ENCODE measurements at regions not wholly inside any gene's neighbourhood (a gene's known extent, or its start where the extent isn't known, plus 50 kb on each side); places are given as distances from the start of the nearest gene placed in this dataset.

DNA sequence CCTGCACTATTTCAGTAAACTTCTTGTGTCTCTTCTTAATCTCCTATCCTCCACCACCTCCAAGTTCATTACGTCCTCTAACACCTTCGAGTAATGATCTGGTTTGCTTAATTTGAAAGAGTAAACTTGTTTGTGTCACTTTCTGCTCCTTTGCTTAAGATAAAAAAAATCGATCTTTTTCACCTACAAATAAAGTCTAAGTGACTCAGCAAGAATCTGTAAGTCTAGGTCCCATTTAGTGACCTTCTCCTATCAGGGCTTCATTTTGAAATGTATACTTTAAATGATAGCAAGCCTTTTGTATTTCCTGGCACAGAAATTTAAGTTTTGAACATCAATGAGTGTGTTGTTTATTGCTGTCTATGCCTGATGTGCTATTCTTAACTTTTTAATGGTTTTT is 260.9 kb upstream of the TFPI start:
- peaks cover 12% of the 10 kb centered on the region for H3K9me3 ChIP-seq (ENCODE audit: control insufficient read depth, low read length)
- TF ChIP-seq, protein P1, sequence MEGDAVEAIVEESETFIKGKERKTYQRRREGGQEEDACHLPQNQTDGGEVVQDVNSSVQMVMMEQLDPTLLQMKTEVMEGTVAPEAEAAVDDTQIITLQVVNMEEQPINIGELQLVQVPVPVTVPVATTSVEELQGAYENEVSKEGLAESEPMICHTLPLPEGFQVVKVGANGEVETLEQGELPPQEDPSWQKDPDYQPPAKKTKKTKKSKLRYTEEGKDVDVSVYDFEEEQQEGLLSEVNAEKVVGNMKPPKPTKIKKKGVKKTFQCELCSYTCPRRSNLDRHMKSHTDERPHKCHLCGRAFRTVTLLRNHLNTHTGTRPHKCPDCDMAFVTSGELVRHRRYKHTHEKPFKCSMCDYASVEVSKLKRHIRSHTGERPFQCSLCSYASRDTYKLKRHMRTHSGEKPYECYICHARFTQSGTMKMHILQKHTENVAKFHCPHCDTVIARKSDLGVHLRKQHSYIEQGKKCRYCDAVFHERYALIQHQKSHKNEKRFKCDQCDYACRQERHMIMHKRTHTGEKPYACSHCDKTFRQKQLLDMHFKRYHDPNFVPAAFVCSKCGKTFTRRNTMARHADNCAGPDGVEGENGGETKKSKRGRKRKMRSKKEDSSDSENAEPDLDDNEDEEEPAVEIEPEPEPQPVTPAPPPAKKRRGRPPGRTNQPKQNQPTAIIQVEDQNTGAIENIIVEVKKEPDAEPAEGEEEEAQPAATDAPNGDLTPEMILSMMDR (conservative IDR thresholded peaks at IDR 0.05) = no peak
- Mint-ChIP-seq H3K4me1 (peaks cover 14% of the 10 kb centered on the region), H3K27me3 (ENCODE audit: insufficient read depth) (no peaks in the 10 kb centered on the region), H3K9me3 (peaks cover 24% of the 10 kb centered on the region), H3K36me3 (ENCODE audit: low read depth) (peaks cover 9% of the 10 kb centered on the region), H3K4me3 (no peak overlapping the region), H3K27ac (peak overlapping the region; percentile 6)
- no peak overlapping the region for H3K4me3 ChIP-seq (ENCODE audit: low read length)
- no peaks in the 10 kb centered on the region for H3K4me1 ChIP-seq (ENCODE audit: control insufficient read depth, insufficient read depth, low read length)
- no peaks in the 10 kb centered on the region for H3K27me3 ChIP-seq (ENCODE audit: control insufficient read depth, insufficient read depth, low read length, poor library complexity, severe bottlenecking)
- DNase-seq = no peak
- WGBS, 2 experiments (ENCODE audit: insufficient coverage in 1 of 2, insufficient read length in 1 of 2) = 72 to 100% methylated on average over 1 of the region's 3 CpGs
- no peak overlapping the region for H3K9ac ChIP-seq (ENCODE audit: extremely low read depth, low read length, poor library complexity, severe bottlenecking)
- no peaks in the 10 kb centered on the region for H3K36me3 ChIP-seq (ENCODE audit: control insufficient read depth, insufficient read depth, low read length)
- H3K27ac ChIP-seq (ENCODE audit: low read depth, low read length) = no peak overlapping the region

DNA sequence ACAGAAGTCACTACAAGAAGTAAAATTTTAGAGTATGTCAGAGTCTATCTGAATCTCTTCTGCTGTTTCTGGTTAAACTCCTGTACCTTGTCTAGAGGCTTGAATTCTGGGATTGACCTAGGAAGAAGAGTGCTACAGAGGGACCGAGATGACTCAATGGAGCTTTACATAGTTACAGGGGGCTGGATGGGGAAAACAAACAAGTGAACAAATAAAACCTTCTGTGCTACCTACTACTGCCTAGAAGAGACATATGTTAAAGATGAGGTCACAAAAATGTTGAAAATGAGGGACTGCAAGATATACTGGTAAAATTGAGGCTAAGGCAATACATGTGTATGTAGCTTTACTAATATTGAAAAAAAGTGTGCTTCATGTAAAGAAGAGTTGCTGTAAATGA is 265.4 kb upstream of the TFPI start:
- H3K36me3 Mint-ChIP-seq (ENCODE audit: low read depth) = peaks cover 7% of the 10 kb centered on the region
- DNase-seq = no peak
- Histone ChIP-seq H3K4me1 (ENCODE audit: control insufficient read depth, insufficient read depth, low read length) (no peaks in the 10 kb centered on the region), H3K9me3 (ENCODE audit: control insufficient read depth, low read length) (peaks cover 12% of the 10 kb centered on the region), H3K27ac (ENCODE audit: low read depth, low read length) (no peak overlapping the region), H3K9ac (ENCODE audit: extremely low read depth, low read length, poor library complexity, severe bottlenecking) (no peak overlapping the region), H3K36me3 (ENCODE audit: control insufficient read depth, insufficient read depth, low read length) (no peaks in the 10 kb centered on the region), H3K4me3 (ENCODE audit: low read length) (no peak overlapping the region), H3K27me3 (ENCODE audit: control insufficient read depth, insufficient read depth, low read length, poor library complexity, severe bottlenecking) (no peaks in the 10 kb centered on the region)
- H3K4me1 Mint-ChIP-seq = peaks cover 13% of the 10 kb centered on the region
- H3K4me3 Mint-ChIP-seq = no peak overlapping the region
- TF ChIP-seq, protein P1 (conservative IDR thresholded peaks at IDR 0.05) = no peak
- H3K27me3 Mint-ChIP-seq (ENCODE audit: insufficient read depth) = no peaks in the 10 kb centered on the region
- H3K27ac Mint-ChIP-seq = no peak overlapping the region
- H3K9me3 Mint-ChIP-seq = peaks cover 16% of the 10 kb centered on the region
- WGBS, 2 experiments (ENCODE audit: insufficient coverage in 1 of 2, insufficient read length in 1 of 2) = 80 to 89% methylated on average over 1 of the region's 1 CpG

DNA sequence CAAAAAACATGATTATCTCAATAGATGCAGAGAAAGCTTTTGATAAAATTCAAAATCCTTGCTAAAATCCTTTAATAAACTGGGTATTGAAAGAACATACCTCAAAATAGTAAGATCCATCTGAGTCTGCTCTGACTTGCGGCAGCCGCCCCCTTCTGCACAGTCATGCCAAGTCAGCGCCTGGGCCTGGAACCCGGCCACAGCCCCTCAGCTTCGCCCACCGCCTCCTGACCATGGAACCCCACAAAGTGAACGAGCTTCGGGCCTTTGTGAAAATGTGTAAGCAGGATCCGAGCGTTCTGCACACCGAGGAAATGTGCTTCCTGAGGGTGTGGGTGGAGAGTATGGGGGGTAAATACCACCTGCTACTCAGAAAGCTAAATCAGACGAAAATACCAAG is 270.9 kb upstream of the TFPI start:
- no peaks in the 10 kb centered on the region for H3K36me3 ChIP-seq (ENCODE audit: control insufficient read depth, insufficient read depth, low read length)
- Mint-ChIP-seq H3K4me3 (no peak overlapping the region), H3K27ac (no peak overlapping the region), H3K4me1 (no peaks in the 10 kb centered on the region), H3K9me3 (peaks cover 14% of the 10 kb centered on the region), H3K36me3 (ENCODE audit: low read depth) (peaks cover 23% of the 10 kb centered on the region), H3K27me3 (ENCODE audit: insufficient read depth) (no peaks in the 10 kb centered on the region)
- H3K27me3 ChIP-seq (ENCODE audit: control insufficient read depth, insufficient read depth, low read length, poor library complexity, severe bottlenecking) = no peaks in the 10 kb centered on the region
- TF ChIP-seq, protein P1 (conservative IDR thresholded peaks at IDR 0.05) = no peak
- no peaks in the 10 kb centered on the region for H3K4me1 ChIP-seq (ENCODE audit: control insufficient read depth, insufficient read depth, low read length)
- WGBS, 2 experiments (ENCODE audit: insufficient coverage in 1 of 2, insufficient read length in 1 of 2) = 92 to 96% methylated on average over 10 to 12 of the region's 12 CpGs
- no peak overlapping the region for H3K9ac ChIP-seq (ENCODE audit: extremely low read depth, low read length, poor library complexity, severe bottlenecking)
- no peak overlapping the region for H3K27ac ChIP-seq (ENCODE audit: low read depth, low read length)
- H3K4me3 ChIP-seq (ENCODE audit: low read length) = no peak overlapping the region
- H3K9me3 ChIP-seq (ENCODE audit: control insufficient read depth, low read length) = peaks cover 10% of the 10 kb centered on the region
- no peak for DNase-seq

All from endodermal cell (in vitro differentiated cells).